Loucy (cell line): ENCODE measurements at regions not wholly inside any gene's neighbourhood (a gene's known extent, or its start where the extent isn't known, plus 50 kb on each side); places are given as distances from the start of the nearest gene placed in this dataset.

ENCODE experiments used
- H2AFZ ChIP-seq: fragments of 200-600 bp; sonication (generic); 2 replicates; pipeline ENCODE4 v1.6.0; 2016; ENCODE audit warnings: antibody characterized with exemption, mild to moderate bottlenecking, low read length, moderate library complexity
- H3F3A ChIP-seq: fragments of 200-600 bp; 2 replicates; pipeline ENCODE4 v1.6.0; 2016; ENCODE audit warnings: antibody characterized with exemption, low read depth, mild to moderate bottlenecking
- H3K27me3 ChIP-seq: fragments of 200-600 bp; sonication (generic); 2 replicates; pipeline ENCODE4 v1.6.1; 2014; ENCODE audit warnings: low read length, mild to moderate bottlenecking; ENCODE audit not compliant: insufficient read depth, poor library complexity, severe bottlenecking
- H3K36me3 ChIP-seq: fragments of 200-600 bp; sonication (generic); 2 replicates; pipeline ENCODE4 v1.6.1; 2016; ENCODE audit warnings: low read length; ENCODE audit not compliant: insufficient read depth
- H3K4me1 ChIP-seq: fragments of 200-600 bp; sonication (generic); 2 replicates; pipeline ENCODE4 v1.5.1; 2014; ENCODE audit warnings: low read length, mild to moderate bottlenecking; ENCODE audit not compliant: insufficient read depth, poor library complexity, severe bottlenecking
- H3K4me2 ChIP-seq: fragments of 200-600 bp; sonication (generic); 2 replicates; pipeline ENCODE4 v1.6.0; 2014; ENCODE audit warnings: antibody characterized with exemption, low read length, low read depth, mild to moderate bottlenecking; ENCODE audit not compliant: poor library complexity, severe bottlenecking
- H3K4me3 ChIP-seq: fragments of 200-600 bp; sonication (generic); 2 replicates; pipeline ENCODE4 v1.5.1; 2014; ENCODE audit warnings: low read length, mild to moderate bottlenecking, mixed read lengths; ENCODE audit not compliant: poor library complexity, severe bottlenecking
- H3K79me2 ChIP-seq: fragments of 200-600 bp; sonication (generic); 2 replicates; pipeline ENCODE4 v1.6.1; 2014; ENCODE audit warnings: low read length; ENCODE audit not compliant: insufficient read depth
- H3K9ac ChIP-seq: fragments of 200-600 bp; sonication (generic); 2 replicates; pipeline ENCODE4 v1.6.0; 2014; ENCODE audit warnings: mild to moderate bottlenecking, low read depth, low read length, moderate library complexity; ENCODE audit not compliant: poor library complexity, severe bottlenecking
- H3K9me2 ChIP-seq: fragments of 200-600 bp; sonication (generic); replicated peaks from 2 replicates; pipeline ENCODE4 v1.6.1; 2016; ENCODE audit warnings: low read depth, low read length, mixed read lengths
- H3K9me3 ChIP-seq: fragments of 200-600 bp; sonication (generic); 2 replicates; pipeline ENCODE4 v1.6.1; 2014; ENCODE audit warnings: mild to moderate bottlenecking, antibody characterized with exemption, low read length, low read depth; ENCODE audit not compliant: insufficient read depth
- H4K20me1 ChIP-seq: fragments of 200-600 bp; sonication (generic); 2 replicates; pipeline ENCODE4 v1.6.0; 2014; ENCODE audit warnings: antibody characterized with exemption, low read length, mild to moderate bottlenecking; ENCODE audit not compliant: insufficient read depth, poor library complexity, severe bottlenecking
- EZH2phosphoT487 ChIP-seq: fragments of 200-600 bp; IDR thresholded peaks from 2 replicates; pipeline ENCODE4 v1.6.1; 2018; ENCODE audit warnings: antibody characterized with exemption, mild to moderate bottlenecking, moderate library complexity, borderline replicate concordance
- TF ChIP-seq, protein P1 (sequence below): fragments of 200-600 bp; sonication (generic); conservative IDR thresholded peaks from 2 replicates; pipeline ENCODE4 v1.5.1; 2014; ENCODE audit warnings: mild to moderate bottlenecking, antibody characterized with exemption, low read length

DNA sequence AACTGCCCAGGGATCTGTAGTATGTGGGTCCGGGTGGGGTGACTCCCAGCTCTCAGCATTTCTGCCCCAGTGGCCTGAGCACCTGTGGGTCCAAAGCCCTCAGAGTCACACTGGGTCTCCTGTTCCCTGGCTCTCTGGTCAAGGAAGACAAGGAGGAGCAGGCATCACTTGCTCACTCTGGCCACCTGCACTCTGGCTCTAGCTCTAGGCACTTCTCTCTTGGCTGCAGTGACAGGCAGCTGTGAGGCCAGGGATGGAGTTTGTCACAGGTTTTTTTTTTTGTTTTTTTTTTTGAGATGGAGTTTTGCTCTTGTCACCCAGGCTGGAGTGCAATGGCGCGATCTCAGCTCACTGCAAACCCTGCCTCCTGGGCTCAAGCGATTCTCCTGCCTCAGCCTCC, 84.6 kb downstream of the HS1BP3 start:
- Histone ChIP-seq H3K4me1 (peaks cover 9% of the 10 kb centered on the region), H3K9me2 (no peaks in the 10 kb centered on the region), H3K27me3 (no peaks in the 10 kb centered on the region), H3K9me3 (no peaks in the 10 kb centered on the region), H3K4me3 (no peak overlapping the region), H4K20me1 (no peaks in the 10 kb centered on the region), H2AFZ (no peak overlapping the region), H3K9ac (no peak overlapping the region), H3K36me3 (no peaks in the 10 kb centered on the region), H3F3A (no peaks in the 10 kb centered on the region), H3K4me2 (no peak overlapping the region), H3K79me2 (no peaks in the 10 kb centered on the region)
- no peak for TF ChIP-seq EZH2phosphoT487
- TF ChIP-seq, protein P1, sequence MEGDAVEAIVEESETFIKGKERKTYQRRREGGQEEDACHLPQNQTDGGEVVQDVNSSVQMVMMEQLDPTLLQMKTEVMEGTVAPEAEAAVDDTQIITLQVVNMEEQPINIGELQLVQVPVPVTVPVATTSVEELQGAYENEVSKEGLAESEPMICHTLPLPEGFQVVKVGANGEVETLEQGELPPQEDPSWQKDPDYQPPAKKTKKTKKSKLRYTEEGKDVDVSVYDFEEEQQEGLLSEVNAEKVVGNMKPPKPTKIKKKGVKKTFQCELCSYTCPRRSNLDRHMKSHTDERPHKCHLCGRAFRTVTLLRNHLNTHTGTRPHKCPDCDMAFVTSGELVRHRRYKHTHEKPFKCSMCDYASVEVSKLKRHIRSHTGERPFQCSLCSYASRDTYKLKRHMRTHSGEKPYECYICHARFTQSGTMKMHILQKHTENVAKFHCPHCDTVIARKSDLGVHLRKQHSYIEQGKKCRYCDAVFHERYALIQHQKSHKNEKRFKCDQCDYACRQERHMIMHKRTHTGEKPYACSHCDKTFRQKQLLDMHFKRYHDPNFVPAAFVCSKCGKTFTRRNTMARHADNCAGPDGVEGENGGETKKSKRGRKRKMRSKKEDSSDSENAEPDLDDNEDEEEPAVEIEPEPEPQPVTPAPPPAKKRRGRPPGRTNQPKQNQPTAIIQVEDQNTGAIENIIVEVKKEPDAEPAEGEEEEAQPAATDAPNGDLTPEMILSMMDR, result no peak

DNA sequence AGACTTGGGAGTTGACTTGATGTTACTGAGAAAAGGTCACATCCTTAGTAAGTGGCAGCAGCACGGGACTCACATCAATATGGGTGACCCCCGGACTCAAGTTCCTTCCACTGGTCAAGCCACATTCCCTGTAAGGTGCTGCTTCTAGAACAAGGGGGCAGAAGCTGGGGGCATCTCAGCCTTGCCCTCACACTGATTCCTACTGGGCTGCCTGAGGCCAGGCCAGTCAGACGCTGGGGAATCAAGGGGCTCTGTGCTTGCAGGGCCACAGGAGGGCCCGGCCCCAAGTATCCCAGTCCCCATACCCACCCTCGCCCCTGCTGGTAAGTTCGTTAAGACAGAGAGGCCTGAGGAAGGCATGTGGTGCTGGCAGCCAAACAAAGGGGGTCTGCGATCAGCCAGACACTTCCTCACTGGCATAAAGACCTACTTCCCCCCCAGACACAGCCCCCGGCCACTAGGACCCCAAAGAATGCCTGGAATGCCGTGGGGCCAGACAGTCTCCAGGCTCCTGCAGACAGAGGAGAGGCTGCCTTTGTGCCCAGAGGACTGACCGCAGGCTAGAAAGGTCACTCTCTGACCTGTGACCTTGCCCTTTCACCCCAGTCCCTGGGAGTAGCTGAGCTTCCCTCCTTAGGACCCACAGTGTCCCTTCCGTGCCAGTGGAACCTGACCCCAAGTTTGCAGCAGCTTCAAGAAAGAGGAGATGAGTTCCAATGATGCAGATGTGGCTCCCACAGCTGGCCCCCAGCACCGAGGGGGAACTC, 83.6 kb downstream of the HS1BP3 start:
- no peak overlapping the region for H3K9ac ChIP-seq
- no peak overlapping the region for H2AFZ ChIP-seq
- H3K36me3 ChIP-seq, result no peaks in the 10 kb centered on the region
- H3K4me1 ChIP-seq, result peaks cover 10% of the 10 kb centered on the region
- H3K9me2 ChIP-seq, result no peaks in the 10 kb centered on the region
- no peaks in the 10 kb centered on the region for H3F3A ChIP-seq
- H3K9me3 ChIP-seq, result no peaks in the 10 kb centered on the region
- no peaks in the 10 kb centered on the region for H4K20me1 ChIP-seq
- TF ChIP-seq, protein P1, result no peak
- no peak overlapping the region for H3K4me2 ChIP-seq
- H3K4me3 ChIP-seq, result no peak overlapping the region
- H3K27me3 ChIP-seq, result no peaks in the 10 kb centered on the region
- no peaks in the 10 kb centered on the region for H3K79me2 ChIP-seq
